ENCODE measurements at regions not wholly inside any gene's neighbourhood (a gene's known extent, or its start where the extent isn't known, plus 50 kb on each side); places are given as distances from the start of the nearest gene placed in this dataset.

GRCh38 chr5:164435576-164435975, 930.2 kb downstream of the MAT2B start:
- TF ChIP-seq CTCF (IDR thresholded peaks at IDR 0.05; ENCODE audit: insufficient read depth, low read length, poor library complexity, severe bottlenecking) = no peak
- Histone ChIP-seq H3K27me3 (ENCODE audit: control insufficient read depth, insufficient read depth, low read length) (no peaks in the 10 kb centered on the region), H3K36me3 (ENCODE audit: control insufficient read depth, insufficient read depth, low read length) (no peaks in the 10 kb centered on the region), H3K4me3 (ENCODE audit: low read depth, low read length) (no peak overlapping the region)
- DNase-seq (ENCODE audit: low read depth) = no peak

- Histone ChIP-seq H3K36me3 (ENCODE audit: control insufficient read depth, insufficient read depth, low read length) (no peaks in the 10 kb centered on the region), H3K4me3 (ENCODE audit: low read depth, low read length) (no peak overlapping the region), H3K27me3 (ENCODE audit: control insufficient read depth, insufficient read depth, low read length) (no peaks in the 10 kb centered on the region)
- no peak for DNase-seq (ENCODE audit: low read depth)
- no peak for TF ChIP-seq CTCF (IDR thresholded peaks at IDR 0.05; ENCODE audit: insufficient read depth, low read length, poor library complexity, severe bottlenecking)
Measured at GRCh38 chr5:164439799-164440198, 934.4 kb downstream of the MAT2B start.

GRCh38 chr5:164449460-164449859, 944.0 kb downstream of the MAT2B start:
- H3K36me3 ChIP-seq (ENCODE audit: control insufficient read depth, insufficient read depth, low read length) = no peaks in the 10 kb centered on the region
- no peak for DNase-seq (ENCODE audit: low read depth)
- TF ChIP-seq CTCF (IDR thresholded peaks at IDR 0.05; ENCODE audit: insufficient read depth, low read length, poor library complexity, severe bottlenecking) = no peak
- H3K4me3 ChIP-seq (ENCODE audit: low read depth, low read length) = no peak overlapping the region
- no peaks in the 10 kb centered on the region for H3K27me3 ChIP-seq (ENCODE audit: control insufficient read depth, insufficient read depth, low read length)

GRCh38 chr5:164466033-164466432, 960.6 kb downstream of the MAT2B start:
- no peaks in the 10 kb centered on the region for H3K27me3 ChIP-seq (ENCODE audit: control insufficient read depth, insufficient read depth, low read length)
- DNase-seq (ENCODE audit: low read depth) = no peak
- TF ChIP-seq CTCF (IDR thresholded peaks at IDR 0.05; ENCODE audit: insufficient read depth, low read length, poor library complexity, severe bottlenecking) = no peak
- H3K4me3 ChIP-seq (ENCODE audit: low read depth, low read length) = no peak overlapping the region
- H3K36me3 ChIP-seq (ENCODE audit: control insufficient read depth, insufficient read depth, low read length) = no peaks in the 10 kb centered on the region

- TF ChIP-seq CTCF (IDR thresholded peaks at IDR 0.05; ENCODE audit: insufficient read depth, low read length, poor library complexity, severe bottlenecking) = no peak
- H3K4me3 ChIP-seq (ENCODE audit: low read depth, low read length) = no peak overlapping the region
- no peaks in the 10 kb centered on the region for H3K27me3 ChIP-seq (ENCODE audit: control insufficient read depth, insufficient read depth, low read length)
- no peaks in the 10 kb centered on the region for H3K36me3 ChIP-seq (ENCODE audit: control insufficient read depth, insufficient read depth, low read length)
- DNase-seq (ENCODE audit: low read depth) = no peak
Measured at GRCh38 chr5:164470312-164470711, 964.9 kb downstream of the MAT2B start.

- TF ChIP-seq CTCF (IDR thresholded peaks at IDR 0.05; ENCODE audit: insufficient read depth, low read length, poor library complexity, severe bottlenecking) = no peak
- DNase-seq (ENCODE audit: low read depth) = no peak
- H3K4me3 ChIP-seq (ENCODE audit: low read depth, low read length) = no peak overlapping the region
Measured at GRCh38 chr5:164472165-164472564, 966.7 kb downstream of the MAT2B start.

More at GRCh38 chr5:164472165-164472564, 966.7 kb downstream of the MAT2B start:
- no peaks in the 10 kb centered on the region for H3K27me3 ChIP-seq (ENCODE audit: control insufficient read depth, insufficient read depth, low read length)
- H3K36me3 ChIP-seq (ENCODE audit: control insufficient read depth, insufficient read depth, low read length) = no peaks in the 10 kb centered on the region

Measured in kidney epithelial cell (primary cell).